Thyroid gland (tissue), 4 donors: ENCODE measurements at regions not wholly inside any gene's neighbourhood (a gene's known extent, or its start where the extent isn't known, plus 50 kb on each side); places are given as distances from the start of the nearest gene placed in this dataset.

ENCODE experiments used
- CTCF ChIP-seq, 6 experiments: fragments of 200-600 bp in 3 of 6; fragments of 450-650 bp in 3 of 6; sonication (generic) in 3 of 6; IDR thresholded peaks; one replicate each; pipeline ENCODE4 v1.5.1; 2016 to 2019; ENCODE audit warnings: antibody characterized with exemption in 6 of 6, mild to moderate bottlenecking in 2 of 6, inconsistent platforms in 1 of 6, moderate library complexity in 1 of 6
- POLR2A ChIP-seq, 2 donors: fragments of 450-650 bp; IDR thresholded peaks; one replicate each; pipeline ENCODE4 v1.6.1; 2017; ENCODE audit warnings: antibody characterized with exemption in 2 of 2, mild to moderate bottlenecking in 2 of 2, moderate library complexity in 1 of 2

- no peak for TF ChIP-seq POLR2A (IDR thresholded peaks at IDR 0.05)
- no peak for TF ChIP-seq CTCF (IDR thresholded peaks at IDR 0.05)
These were observed 560.0 kb downstream of the SNAPC1 start for GRCh38 chr14:62322216-62322615.
